PC-9 (cell line): ENCODE measurements at regions not wholly inside any gene's neighbourhood (a gene's known extent, or its start where the extent isn't known, plus 50 kb on each side); places are given as distances from the start of the nearest gene placed in this dataset.

Source experiments
- BruUV-seq: library from RNA; stranded (reverse); fragments of 400-500 nt; replicated peaks from 2 replicates; lab custom pipeline; 2021; lab: Mats Ljungman, UMichigan
- CTCF ChIA-PET: fragments of 300-600 bp; sonication (Branson Sonifier 250); formaldehyde crosslinking; loops from one replicate; lab custom pipeline; 2022; ENCODE audit warnings: antibody characterized with exemption; lab: Charles Lee
- POLR2A ChIA-PET: fragments of 300-600 bp; sonication (Branson Sonifier 250); formaldehyde crosslinking; loops from one replicate; lab custom pipeline; 2022; ENCODE audit warnings: antibody characterized with exemption; ENCODE audit not compliant: unreplicated experiment; lab: Charles Lee
- DNase-seq, 2 experiments: peaks; one replicate each; pipeline versions ENCODE4 v3.0.0 to v3.0.0-alpha.2; 2015 to 2022; ENCODE audit warnings: mixed read lengths in 1 of 2
- H2AFZ ChIP-seq: fragments of 200-600 bp; sonication (generic); 2 replicates; pipeline ENCODE4 v1.8.1; 2017; ENCODE audit warnings: antibody characterized with exemption
- H3F3A ChIP-seq: fragments of 200-600 bp; sonication (generic); 2 replicates; pipeline ENCODE4 v1.8.1; 2017; ENCODE audit warnings: antibody characterized with exemption, mild to moderate bottlenecking, low read depth; ENCODE audit not compliant: insufficient read depth
- H3K27ac ChIP-seq: fragments of 200-600 bp; sonication (generic); 2 replicates; pipeline ENCODE4 v1.6.1; 2016; ENCODE audit warnings: mixed run types
- H3K27me3 ChIP-seq: fragments of 200-600 bp; sonication (generic); 2 replicates; pipeline ENCODE4 v1.6.1; 2016; ENCODE audit warnings: low read depth, mixed run types; ENCODE audit not compliant: insufficient read depth
- H3K36me3 ChIP-seq: fragments of 200-600 bp; sonication (generic); 2 replicates; pipeline ENCODE4 v1.6.1; 2016; ENCODE audit warnings: low read depth, mixed run types
- H3K4me1 ChIP-seq: fragments of 200-600 bp; sonication (generic); replicated peaks from 2 replicates; pipeline ENCODE4 v1.6.1; 2016; ENCODE audit warnings: mixed run types; ENCODE audit not compliant: insufficient read depth
- H3K4me2 ChIP-seq: fragments of 200-600 bp; sonication (generic); 2 replicates; pipeline ENCODE4 v1.6.1; 2017; ENCODE audit warnings: mixed run types
- H3K4me3 ChIP-seq: fragments of 200-600 bp; sonication (generic); 2 replicates; pipeline ENCODE4 v1.6.1; 2016; ENCODE audit warnings: mixed run types
- H3K79me2 ChIP-seq: fragments of 200-600 bp; sonication (generic); 2 replicates; pipeline ENCODE4 v1.6.1; 2017; ENCODE audit warnings: low read depth, mixed run types
- H3K9me2 ChIP-seq: fragments of 200-600 bp; sonication (generic); 2 replicates; pipeline ENCODE4 v1.8.1; 2017; ENCODE audit warnings: mild to moderate bottlenecking; ENCODE audit not compliant: insufficient read depth
- H3K9me3 ChIP-seq: fragments of 200-600 bp; sonication (generic); 2 replicates; pipeline ENCODE4 v1.8.1; 2016; ENCODE audit warnings: low read depth; ENCODE audit not compliant: insufficient read depth
- H4K20me1 ChIP-seq: fragments of 200-600 bp; sonication (generic); 2 replicates; pipeline ENCODE4 v1.8.1; 2017; ENCODE audit not compliant: insufficient read depth
- CTCF ChIP-seq: fragments of 200-600 bp; sonication (generic); conservative IDR thresholded peaks from 2 replicates; pipeline ENCODE4 v1.6.1; 2017; ENCODE audit warnings: mixed run types, antibody characterized with exemption, mild to moderate bottlenecking, moderate library complexity
- EZH2 ChIP-seq: fragments of 200-600 bp; sonication (generic); IDR thresholded peaks from 2 replicates; pipeline ENCODE4 v1.8.0; 2017; ENCODE audit warnings: antibody characterized with exemption, low read depth
- intact Hi-C: fragments of 100-400 bp; cut with micrococcal nuclease; formaldehyde crosslinking; loops from one replicate; pipeline ENCODE4 v1.10.0; 2022; ENCODE audit not compliant: unreplicated experiment

- Histone ChIP-seq H4K20me1 (no peaks in the 10 kb centered on the region), H3K4me1 (peaks cover 37% of the 10 kb centered on the region), H3K27me3 (no peaks in the 10 kb centered on the region), H3K36me3 (no peaks in the 10 kb centered on the region), H3K27ac (peak overlapping the region; percentile 83), H3K9me3 (no peaks in the 10 kb centered on the region), H3K79me2 (no peaks in the 10 kb centered on the region), H3K4me2 (peak overlapping the region; percentile 81; the same call in 1 of the 2 replicates), H2AFZ (no peak overlapping the region), H3F3A (peaks cover 23% of the 10 kb centered on the region; the same call in 1 of the 2 replicates), H3K4me3 (no peak overlapping the region), H3K9me2 (no peaks in the 10 kb centered on the region)
- no peak for DNase-seq
- ChIA-PET CTCF (no interaction called here), POLR2A (interaction anchor here (0.7 kb wide), 2 partner anchors 31 to 41 kb away, joined by 4 read pairs; no protein-coding TSS in a partner anchor)
- intact Hi-C loops, result no loop called here
- no TSS peak for BruUV-seq
- TF ChIP-seq EZH2, result no peak
- no peak for TF ChIP-seq CTCF
These were observed 75.4 kb upstream of the SCOC start for GRCh38 chr4:140298001-140298400.

- no TSS peak for BruUV-seq
- no peaks in the 10 kb centered on the region for H3K79me2 ChIP-seq
- ChIA-PET POLR2A (no interaction called here), CTCF (no interaction called here)
- H3K9me2 ChIP-seq, result no peaks in the 10 kb centered on the region
- no peaks in the 10 kb centered on the region for H3K27me3 ChIP-seq
- H3K36me3 ChIP-seq, result no peaks in the 10 kb centered on the region
- peak overlapping the region; percentile 81 for H3K4me2 ChIP-seq
- peak overlapping the region; percentile 83 for H3K27ac ChIP-seq
- no peak for TF ChIP-seq CTCF
- no peak for TF ChIP-seq EZH2
- intact Hi-C loops, result loop anchor here (1.0 kb wide), 1 partner anchor 30 kb away; no protein-coding TSS in a partner anchor
- DNase-seq, result peak in 1 of 2 experiments; percentile 35
- H4K20me1 ChIP-seq, result no peaks in the 10 kb centered on the region
- peak overlapping the region; percentile 52 for H2AFZ ChIP-seq
- peak overlapping the region; percentile 43; the same call in 1 of the 2 replicates for H3K4me3 ChIP-seq
- H3F3A ChIP-seq, result peaks cover 23% of the 10 kb centered on the region; the same call in 1 of the 2 replicates
- H3K9me3 ChIP-seq, result no peaks in the 10 kb centered on the region
- peaks cover 37% of the 10 kb centered on the region for H3K4me1 ChIP-seq
These were observed 76.2 kb upstream of the SCOC start for GRCh38 chr4:140297221-140297570.

GRCh38 chr4:140296335-140297220 is 76.9 kb upstream of the SCOC start:
- ChIA-PET CTCF (no interaction called here), POLR2A (interaction anchor here (0.6 kb wide), 1 partner anchor 640 kb away, joined by 3 read pairs; no protein-coding TSS in a partner anchor)
- Histone ChIP-seq H3K79me2 (no peaks in the 10 kb centered on the region), H3K9me2 (no peaks in the 10 kb centered on the region), H3K4me3 (peak overlapping the region; percentile 43; the same call in 1 of the 2 replicates), H2AFZ (peak overlapping the region; percentile 52), H3F3A (peaks cover 23% of the 10 kb centered on the region; the same call in 1 of the 2 replicates), H3K27me3 (no peaks in the 10 kb centered on the region), H3K36me3 (no peaks in the 10 kb centered on the region), H4K20me1 (no peaks in the 10 kb centered on the region), H3K9me3 (no peaks in the 10 kb centered on the region), H3K4me2 (peak overlapping the region; percentile 81), H3K4me1 (peaks cover 37% of the 10 kb centered on the region), H3K27ac (peak overlapping the region; percentile 83)
- peak; percentile 48 to 64 for DNase-seq
- intact Hi-C loops, result loop anchor here (1.0 kb wide), 1 partner anchor 29 kb away; no protein-coding TSS in a partner anchor
- TF ChIP-seq CTCF, result no peak
- BruUV-seq, result no TSS peak
